CD14-positive monocyte (primary cell): ENCODE measurements at regions not wholly inside any gene's neighbourhood (a gene's known extent, or its start where the extent isn't known, plus 50 kb on each side); places are given as distances from the start of the nearest gene placed in this dataset.

Experiments
- DNase-seq, 3 donors: peaks; one replicate each; pipeline ENCODE4 v3.0.0-alpha.2; 2011 to 2022
- H2AFZ ChIP-seq: 2 replicates; pipeline ENCODE4 v1.6.0; 2012; ENCODE audit warnings: mild to moderate bottlenecking, low read depth, low read length, inconsistent platforms; ENCODE audit not compliant: insufficient read depth, poor library complexity, severe bottlenecking
- H3K27ac ChIP-seq, 2 donors: 1 replicate in 1 of 2; 2 replicates in 1 of 2; pipeline ENCODE4 v1.5.1; 2012 to 2013; ENCODE audit warnings: low read length in 2 of 2, control low read depth in 1 of 2, inconsistent platforms in 1 of 2, low read depth in 1 of 2, mild to moderate bottlenecking in 1 of 2
- H3K27me3 ChIP-seq, 2 donors: one replicate each; pipeline versions ENCODE4 v1.6.0 to v1.6.1; 2011 to 2013; ENCODE audit warnings: low read length in 2 of 2; ENCODE audit not compliant: control insufficient read depth in 2 of 2, insufficient read depth in 2 of 2
- H3K36me3 ChIP-seq, 2 donors: replicated peaks in 1 of 2; 1 replicate in 1 of 2; 2 replicates in 1 of 2; pipeline versions ENCODE4 v1.5.1 to v1.6.1; 2012 to 2013; ENCODE audit warnings: low read length in 2 of 2, control low read depth in 1 of 2, inconsistent platforms in 1 of 2, mild to moderate bottlenecking in 1 of 2; ENCODE audit not compliant: insufficient read depth in 2 of 2, control insufficient read depth in 1 of 2
- H3K4me1 ChIP-seq, 2 donors: 1 replicate in 1 of 2; 2 replicates in 1 of 2; pipeline versions ENCODE4 v1.5.1 to v1.6.1; 2012 to 2013; ENCODE audit warnings: low read length in 2 of 2, control low read depth in 1 of 2, inconsistent platforms in 1 of 2, mild to moderate bottlenecking in 1 of 2, moderate library complexity in 1 of 2; ENCODE audit not compliant: insufficient read depth in 2 of 2, control insufficient read depth in 1 of 2
- H3K4me2 ChIP-seq: replicated peaks from 2 replicates; pipeline ENCODE3; 2012; ENCODE audit warnings: low read length, moderate library complexity, mild to moderate bottlenecking; ENCODE audit not compliant: poor library complexity, severe bottlenecking; ENCODE audit errors: extremely low read depth
- H3K4me3 ChIP-seq, 3 experiments: fragments of 200-600 bp in 1 of 3; sonication (generic) in 1 of 3; replicated peaks in 1 of 3; 1 replicate in 2 of 3; 2 replicates in 1 of 3; pipeline ENCODE4 v1.5.1; 2011 to 2013; ENCODE audit warnings: low read length in 3 of 3, mild to moderate bottlenecking in 3 of 3, control low read depth in 2 of 3, low read depth in 2 of 3, inconsistent platforms in 1 of 3, moderate library complexity in 1 of 3
- H3K79me2 ChIP-seq: 2 replicates; pipeline ENCODE4 v1.6.0; 2012; ENCODE audit warnings: mild to moderate bottlenecking, control low read depth, inconsistent platforms, low read length, moderate library complexity; ENCODE audit not compliant: insufficient read depth
- H3K9ac ChIP-seq: 2 replicates; pipeline ENCODE4 v1.6.0; 2017; ENCODE audit warnings: low read length, mild to moderate bottlenecking; ENCODE audit not compliant: insufficient read depth, poor library complexity, severe bottlenecking
- H3K9me3 ChIP-seq, 2 donors: replicated peaks in 1 of 2; 1 replicate in 1 of 2; 2 replicates in 1 of 2; pipeline versions ENCODE4 v1.5.1 to v1.6.1; 2012 to 2013; ENCODE audit warnings: low read length in 2 of 2, control low read depth in 1 of 2; ENCODE audit not compliant: control insufficient read depth in 1 of 2, insufficient read depth in 1 of 2
- H4K20me1 ChIP-seq: 2 replicates; pipeline ENCODE4 v1.6.0; 2012; ENCODE audit warnings: mild to moderate bottlenecking, low read length, control low read depth, moderate library complexity; ENCODE audit not compliant: insufficient read depth
- H3K27ac Mint-ChIP-seq, 7 donors: one replicate each; pipeline ENCODE4 v1.8.0; 2020; ENCODE audit warnings: mild to moderate bottlenecking in 7 of 7, mixed read lengths in 7 of 7, moderate library complexity in 6 of 7, inconsistent platforms in 2 of 7
- H3K27me3 Mint-ChIP-seq, 3 donors: one replicate each; pipeline ENCODE4 v1.8.0; 2021 to 2022; ENCODE audit warnings: low read depth in 3 of 3, mild to moderate bottlenecking in 3 of 3, mixed read lengths in 3 of 3, moderate library complexity in 3 of 3, inconsistent platforms in 1 of 3
- H3K36me3 Mint-ChIP-seq, 2 donors: one replicate each; pipeline ENCODE4 v1.8.0; 2020; ENCODE audit warnings: mixed read lengths in 2 of 2, inconsistent platforms in 1 of 2, mild to moderate bottlenecking in 1 of 2
- H3K4me1 Mint-ChIP-seq: one replicate; pipeline ENCODE4 v1.8.0; 2020; ENCODE audit warnings: mild to moderate bottlenecking, mixed read lengths
- H3K4me3 Mint-ChIP-seq, 2 donors: one replicate each; pipeline ENCODE4 v1.8.0; 2020; ENCODE audit warnings: mild to moderate bottlenecking in 2 of 2, mixed read lengths in 2 of 2, moderate library complexity in 1 of 2
- H3K9me3 Mint-ChIP-seq, 7 donors: one replicate each; pipeline ENCODE4 v1.8.0; 2020 to 2022; ENCODE audit warnings: mixed read lengths in 7 of 7, mild to moderate bottlenecking in 6 of 7, moderate library complexity in 6 of 7, inconsistent platforms in 2 of 7
- CTCF ChIP-seq: fragments of 200-600 bp; IDR thresholded peaks from one replicate; pipeline ENCODE4 v1.8.0; 2022; ENCODE audit warnings: antibody characterized with exemption, mild to moderate bottlenecking
- WGBS: methylation state at CpG from one replicate; pipeline ENCODE4 v1.1.5; 2013; ENCODE audit warnings: missing lambda C conversion rate; ENCODE audit not compliant: insufficient coverage; 5-methylcytosine and 5-hydroxymethylcytosine counted together
- intact Hi-C, 2 donors: fragments of 100-400 bp; cut with micrococcal nuclease; formaldehyde crosslinking; loops; one replicate each; pipeline versions ENCODE4 v1.15.0 to v1.15.1; 2023

GRCh38 chr4:101418055-101418454 is 70.7 kb upstream of the PPP3CA start:
- H3K4me1 ChIP-seq, result no peaks in the 10 kb centered on the region
- no CpG with 5 or more reads among the region's 2 CpGs for WGBS
- intact Hi-C loops, result no loop called here
- H3K4me2 ChIP-seq, result no peak overlapping the region
- no peaks in the 10 kb centered on the region for H3K36me3 ChIP-seq
- no peak for DNase-seq
- no peaks in the 10 kb centered on the region for H4K20me1 ChIP-seq
- Mint-ChIP-seq H3K4me3 (no peak overlapping the region), H3K4me1 (no peaks in the 10 kb centered on the region), H3K27ac (no peak overlapping the region), H3K9me3 (peaks cover 0 to 8% (median 1%) of the 10 kb centered on the region in 7 donors), H3K27me3 (peaks cover 0 to 4% (median 1%) of the 10 kb centered on the region in 3 donors), H3K36me3 (no peaks in the 10 kb centered on the region)
- no peak overlapping the region for H2AFZ ChIP-seq
- no peak overlapping the region for H3K9ac ChIP-seq
- no peak for TF ChIP-seq CTCF
- no peak overlapping the region for H3K27ac ChIP-seq
- H3K79me2 ChIP-seq, result no peaks in the 10 kb centered on the region
- no peaks in the 10 kb centered on the region for H3K27me3 ChIP-seq
- H3K9me3 ChIP-seq, result peaks cover 0 to 9% of the 10 kb centered on the region in 2 donors
- no peak overlapping the region for H3K4me3 ChIP-seq

- Mint-ChIP-seq H3K36me3 (no peaks in the 10 kb centered on the region), H3K4me1 (no peaks in the 10 kb centered on the region), H3K27ac (no peak overlapping the region), H3K4me3 (no peak overlapping the region), H3K9me3 (peaks cover 0 to 8% (median 1%) of the 10 kb centered on the region in 7 donors), H3K27me3 (peaks cover 1 to 4% (median 2%) of the 10 kb centered on the region in 3 donors)
- Histone ChIP-seq H3K9ac (no peak overlapping the region), H2AFZ (no peak overlapping the region), H3K27ac (no peak overlapping the region), H3K27me3 (no peaks in the 10 kb centered on the region), H3K4me1 (no peaks in the 10 kb centered on the region), H3K4me3 (no peak overlapping the region), H3K79me2 (no peaks in the 10 kb centered on the region), H3K36me3 (no peaks in the 10 kb centered on the region), H4K20me1 (no peaks in the 10 kb centered on the region), H3K9me3 (peaks cover 0 to 9% of the 10 kb centered on the region in 2 donors), H3K4me2 (no peak overlapping the region)
- TF ChIP-seq CTCF, result no peak
- 86% methylated on average over 5 of the region's 6 CpGs for WGBS
- intact Hi-C loops, result no loop called here
- no peak for DNase-seq
Measured at GRCh38 chr4:101417046-101417445, 69.7 kb upstream of the PPP3CA start.
